Endothelial cell of umbilical vein (primary cell): ENCODE measurements at regions not wholly inside any gene's neighbourhood (a gene's known extent, or its start where the extent isn't known, plus 50 kb on each side); places are given as distances from the start of the nearest gene placed in this dataset.

ENCODE experiments used
- BruUV-seq: library from RNA; stranded (reverse); fragments of 400-500 nt; replicated peaks from 2 replicates; lab custom pipeline; 2021; lab: Mats Ljungman, UMichigan
- CTCF ChIA-PET: fragments of 300-600, 350-600 bp; sonication (Branson Sonifier 250); formaldehyde crosslinking; loops from one replicate; lab custom pipeline; 2021; ENCODE audit warnings: antibody characterized with exemption, inconsistent platforms; lab: Charles Lee
- POLR2A ChIA-PET: fragments of 300-600, 350-600 bp; sonication (Branson Sonifier 250); formaldehyde crosslinking; loops from one replicate; lab custom pipeline; 2021; ENCODE audit warnings: antibody characterized with exemption, inconsistent platforms; lab: Charles Lee
- DNase-seq: peaks from one replicate; pipeline ENCODE4 v3.0.0-alpha.2; 2011; ENCODE audit warnings: low read depth, low spot score
- FAIRE-seq: peaks from 2 replicates; lab custom pipeline; 2011; peaks lifted over from hg19 to GRCh38; lab: Jason Lieb, UNC
- H2AFZ ChIP-seq: 2 replicates; pipeline ENCODE4 v1.6.0; 2012; ENCODE audit warnings: low read depth, low read length, control low read depth, inconsistent platforms
- H3K27ac ChIP-seq: 2 replicates; pipeline ENCODE4 v1.5.1; 2011; ENCODE audit warnings: low read depth, mild to moderate bottlenecking, control low read depth, low read length, moderate library complexity; ENCODE audit not compliant: insufficient read depth
- H3K27me3 ChIP-seq, 2 experiments: 2 replicates each; pipeline versions ENCODE4 v1.6.0 to v1.6.1; 2011; ENCODE audit warnings: low read length in 2 of 2, mixed read lengths in 1 of 2; ENCODE audit not compliant: control insufficient read depth in 2 of 2, insufficient read depth in 2 of 2
- H3K36me3 ChIP-seq, 2 experiments: 2 replicates in 1 of 2; 3 replicates in 1 of 2; pipeline ENCODE4 v1.5.1; 2011; ENCODE audit warnings: low read length in 2 of 2, mild to moderate bottlenecking in 1 of 2, moderate library complexity in 1 of 2; ENCODE audit not compliant: control insufficient read depth in 2 of 2, insufficient read depth in 2 of 2; ENCODE audit errors: extremely low read depth in 1 of 2
- H3K4me1 ChIP-seq: 3 replicates; pipeline ENCODE4 v1.5.1; 2011; ENCODE audit warnings: mild to moderate bottlenecking, low read length; ENCODE audit not compliant: control insufficient read depth, insufficient read depth; ENCODE audit errors: extremely low read depth
- H3K4me2 ChIP-seq: 2 replicates; pipeline ENCODE4 v1.6.1; 2011; ENCODE audit warnings: low read length, control low read depth, mixed read lengths; ENCODE audit not compliant: insufficient read depth
- H3K4me3 ChIP-seq, 3 experiments: fragments of 200-600 bp in 1 of 3; sonication (generic), shearing (Covaris generic) in 1 of 3; replicated peaks in 1 of 3; 2 replicates each; pipeline ENCODE4 v1.5.1; 2011 to 2016; ENCODE audit warnings: control low read depth in 3 of 3, low read length in 3 of 3, mild to moderate bottlenecking in 2 of 3, inconsistent platforms in 1 of 3, low read depth in 1 of 3, moderate library complexity in 1 of 3; ENCODE audit not compliant: insufficient read depth in 1 of 3
- H3K79me2 ChIP-seq: 2 replicates; pipeline ENCODE4 v1.6.0; 2012; ENCODE audit warnings: low read length, inconsistent platforms; ENCODE audit not compliant: control insufficient read depth, insufficient read depth
- H3K9ac ChIP-seq: replicated peaks from 2 replicates; pipeline ENCODE3; 2011; ENCODE audit warnings: low read length, control low read depth; ENCODE audit not compliant: insufficient read depth; ENCODE audit errors: extremely low read depth
- H3K9me1 ChIP-seq: replicated peaks from 3 replicates; pipeline ENCODE4 v1.6.0; 2011; ENCODE audit warnings: mild to moderate bottlenecking, low read length; ENCODE audit not compliant: control insufficient read depth, insufficient read depth; ENCODE audit errors: extremely low read depth
- H3K9me3 ChIP-seq: replicated peaks from 2 replicates; pipeline ENCODE4 v1.5.1; 2012; ENCODE audit warnings: low read length, inconsistent platforms; ENCODE audit not compliant: control insufficient read depth, insufficient read depth
- H4K20me1 ChIP-seq: replicated peaks from 2 replicates; pipeline ENCODE3; 2011; ENCODE audit warnings: mild to moderate bottlenecking, low read length; ENCODE audit not compliant: control insufficient read depth, insufficient read depth; ENCODE audit errors: extremely low read depth
- EZH2 ChIP-seq: IDR thresholded peaks from 2 replicates; pipeline ENCODE4 v1.6.1; 2012; ENCODE audit warnings: borderline replicate concordance, low read depth, mild to moderate bottlenecking, moderate library complexity, low read length, inconsistent platforms; ENCODE audit not compliant: severe bottlenecking
- FOS ChIP-seq: IDR thresholded peaks from 2 replicates; pipeline ENCODE4 v1.6.1; 2011; ENCODE audit warnings: mild to moderate bottlenecking, low read length, moderate library complexity, borderline replicate concordance; ENCODE audit not compliant: insufficient read depth
- GATA2 ChIP-seq: IDR thresholded peaks from 2 replicates; pipeline ENCODE4 v1.7.0; 2011; ENCODE audit warnings: low read depth, mild to moderate bottlenecking, moderate library complexity, mixed read lengths, low read length; ENCODE audit not compliant: insufficient read length, insufficient read depth
- JUN ChIP-seq: IDR thresholded peaks from 2 replicates; pipeline ENCODE4 v1.6.1; 2011; ENCODE audit warnings: borderline replicate concordance, low read depth; ENCODE audit not compliant: insufficient read length, insufficient read depth
- MYC ChIP-seq: IDR thresholded peaks from one replicate; pipeline ENCODE4 v1.6.1; 2011; ENCODE audit warnings: mild to moderate bottlenecking, low read depth, low read length
- POLR2A ChIP-seq: IDR thresholded peaks from 2 replicates; pipeline ENCODE4 v1.6.1; 2012; ENCODE audit warnings: low read depth, mild to moderate bottlenecking, control low read depth, low read length
- POLR2AphosphoS5 ChIP-seq: IDR thresholded peaks from 2 replicates; pipeline ENCODE4 v1.6.1; 2012; ENCODE audit warnings: low read depth, mild to moderate bottlenecking, control low read depth, low read length, moderate library complexity; ENCODE audit not compliant: insufficient read depth
- dilution Hi-C: fragments of 300-500 bp; cut with MboI; formaldehyde crosslinking; loops from one replicate; pipeline ENCODE4 v1.15.0; 2019; ENCODE audit warnings: low sequenced_read_pairs; ENCODE audit not compliant: extremely low pct_ligation_motif_present
- intact Hi-C: fragments of 100-400 bp; cut with micrococcal nuclease; formaldehyde crosslinking; loops from one replicate; pipeline ENCODE4 v1.10.0; 2022
- TF ChIP-seq, protein P1 (sequence below), 2 donors: IDR thresholded peaks; 1 replicate in 1 of 2; 2 replicates in 1 of 2; pipeline ENCODE4 v1.5.1; 2011; ENCODE audit warnings: low read length in 2 of 2, mild to moderate bottlenecking in 2 of 2, moderate library complexity in 2 of 2, control low read depth in 1 of 2, inconsistent platforms in 1 of 2, low read depth in 1 of 2; ENCODE audit not compliant: insufficient read depth in 1 of 2; ENCODE audit errors: extremely low read depth in 1 of 2
- TF ChIP-seq, protein P2 (sequence below): IDR thresholded peaks from 2 replicates; pipeline ENCODE4 v1.6.1; 2011; ENCODE audit not compliant: insufficient read depth, insufficient read length

DNA sequence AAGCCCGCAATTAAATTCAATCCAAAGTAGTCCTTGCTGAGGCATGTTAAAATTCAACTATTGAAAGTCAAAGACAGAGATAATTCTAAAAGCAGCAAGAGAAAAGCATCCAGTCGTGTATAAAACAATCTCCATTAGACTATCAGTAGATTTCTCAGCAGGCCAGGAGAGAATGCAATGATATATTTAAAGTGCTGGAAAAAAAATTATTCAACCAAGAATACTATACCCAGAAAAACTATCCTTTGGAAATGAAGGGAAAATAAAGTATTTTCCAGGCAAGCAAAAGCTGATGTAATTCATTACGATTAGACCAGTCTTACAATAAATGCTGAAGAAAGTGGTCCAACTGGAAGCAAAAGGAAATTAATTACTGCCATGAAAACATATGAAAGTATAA lies 113.5 kb downstream of the TRIM42 start:
- dilution Hi-C loops: no loop called here
- no peak for DNase-seq

More for the DNA sequence above, 113.5 kb downstream of the TRIM42 start:
- H3K9me1 ChIP-seq: no peaks in the 10 kb centered on the region
- H3K4me1 ChIP-seq: no peaks in the 10 kb centered on the region
- no peak overlapping the region for H3K4me3 ChIP-seq
- POLR2A ChIA-PET: no interaction called here
- BruUV-seq: no TSS peak
- H4K20me1 ChIP-seq: no peaks in the 10 kb centered on the region
- no peak overlapping the region for H2AFZ ChIP-seq
- CTCF ChIA-PET: no interaction called here
- no peaks in the 10 kb centered on the region for H3K9me3 ChIP-seq
- TF ChIP-seq, protein P1, sequence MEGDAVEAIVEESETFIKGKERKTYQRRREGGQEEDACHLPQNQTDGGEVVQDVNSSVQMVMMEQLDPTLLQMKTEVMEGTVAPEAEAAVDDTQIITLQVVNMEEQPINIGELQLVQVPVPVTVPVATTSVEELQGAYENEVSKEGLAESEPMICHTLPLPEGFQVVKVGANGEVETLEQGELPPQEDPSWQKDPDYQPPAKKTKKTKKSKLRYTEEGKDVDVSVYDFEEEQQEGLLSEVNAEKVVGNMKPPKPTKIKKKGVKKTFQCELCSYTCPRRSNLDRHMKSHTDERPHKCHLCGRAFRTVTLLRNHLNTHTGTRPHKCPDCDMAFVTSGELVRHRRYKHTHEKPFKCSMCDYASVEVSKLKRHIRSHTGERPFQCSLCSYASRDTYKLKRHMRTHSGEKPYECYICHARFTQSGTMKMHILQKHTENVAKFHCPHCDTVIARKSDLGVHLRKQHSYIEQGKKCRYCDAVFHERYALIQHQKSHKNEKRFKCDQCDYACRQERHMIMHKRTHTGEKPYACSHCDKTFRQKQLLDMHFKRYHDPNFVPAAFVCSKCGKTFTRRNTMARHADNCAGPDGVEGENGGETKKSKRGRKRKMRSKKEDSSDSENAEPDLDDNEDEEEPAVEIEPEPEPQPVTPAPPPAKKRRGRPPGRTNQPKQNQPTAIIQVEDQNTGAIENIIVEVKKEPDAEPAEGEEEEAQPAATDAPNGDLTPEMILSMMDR (IDR thresholded peaks at IDR 0.05; ENCODE audit: extremely low read depth in 1 of 2, insufficient read depth in 1 of 2, low read depth in 1 of 2, low read length in 2 of 2): no peak
- no peak for TF ChIP-seq MYC
- TF ChIP-seq EZH2: no peak
- TF ChIP-seq FOS: no peak
- TF ChIP-seq JUN: no peak
- TF ChIP-seq, protein P2, sequence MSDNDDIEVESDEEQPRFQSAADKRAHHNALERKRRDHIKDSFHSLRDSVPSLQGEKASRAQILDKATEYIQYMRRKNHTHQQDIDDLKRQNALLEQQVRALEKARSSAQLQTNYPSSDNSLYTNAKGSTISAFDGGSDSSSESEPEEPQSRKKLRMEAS: no peak
- TF ChIP-seq POLR2AphosphoS5: no peak
- no peak for TF ChIP-seq GATA2
- TF ChIP-seq POLR2A: no peak
- no peaks in the 10 kb centered on the region for H3K27me3 ChIP-seq
- no peaks in the 10 kb centered on the region for H3K79me2 ChIP-seq
- H3K4me2 ChIP-seq: no peak overlapping the region
- intact Hi-C loops: no loop called here
- FAIRE-seq: no peak
- no peaks in the 10 kb centered on the region for H3K36me3 ChIP-seq
- no peak overlapping the region for H3K9ac ChIP-seq
- no peak overlapping the region for H3K27ac ChIP-seq
